ENCODE measurements at regions not wholly inside any gene's neighbourhood (a gene's known extent, or its start where the extent isn't known, plus 50 kb on each side); places are given as distances from the start of the nearest gene placed in this dataset.

DNA sequence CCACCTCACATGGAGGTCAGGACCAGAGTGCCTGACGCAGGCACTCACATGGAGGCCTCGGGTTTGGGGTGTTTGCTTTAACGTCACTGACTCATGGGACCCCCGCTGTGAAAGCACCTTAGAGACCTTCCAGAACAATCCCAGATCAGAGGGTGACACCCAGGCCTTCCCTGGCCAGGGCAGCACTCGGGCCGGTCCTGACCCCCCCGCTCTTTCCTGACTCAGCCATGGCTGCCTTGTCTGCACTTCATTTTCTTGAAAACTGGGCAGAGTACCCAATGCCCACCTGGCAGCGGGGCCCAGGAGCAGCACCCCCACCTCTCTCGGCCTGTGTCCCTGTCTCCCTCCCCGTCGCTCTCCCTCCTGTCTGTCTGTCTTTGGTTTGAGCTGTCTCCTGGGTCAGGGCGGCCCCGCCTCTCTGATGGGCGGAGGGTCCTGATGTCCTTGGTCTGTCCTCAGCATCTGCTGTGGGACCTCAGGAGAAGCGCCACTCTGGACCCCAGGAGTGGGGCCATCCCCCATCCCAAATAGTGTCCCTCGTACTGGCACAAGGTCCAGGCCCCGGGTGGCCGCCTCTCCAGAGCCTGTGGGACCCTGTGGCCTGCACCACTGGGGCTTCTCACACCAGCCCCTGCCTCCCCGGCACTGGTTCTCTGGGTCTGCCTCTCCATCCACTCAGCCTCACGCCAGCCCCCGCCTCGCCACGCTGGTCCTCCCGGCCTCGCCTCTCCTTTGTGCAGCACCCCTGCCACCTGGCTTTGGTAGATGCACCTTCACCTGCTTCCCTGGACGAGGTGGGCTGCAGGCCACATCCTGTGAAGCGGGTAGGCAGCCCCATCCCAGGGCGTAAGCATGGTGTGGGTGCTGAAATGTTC, 55.9 kb upstream of the ZNF469 start:
- Histone ChIP-seq H4K20me1 (ENCODE audit: insufficient read depth, low read length) (no peaks in the 10 kb centered on the region), H3K9me3 (ENCODE audit: insufficient read depth, low read length) (no peaks in the 10 kb centered on the region), H3K36me3 (replicated peaks; ENCODE audit: low read depth, low read length) (no peaks in the 10 kb centered on the region), H3K27ac (ENCODE audit: low read length) (no peak overlapping the region), H3K4me3 (ENCODE audit: low read length) (no peak overlapping the region), H3K4me1 (ENCODE audit: low read length) (no peaks in the 10 kb centered on the region), H3K4me2 (ENCODE audit: low read length) (no peak overlapping the region), H3K27me3 (ENCODE audit: low read depth, low read length) (no peaks in the 10 kb centered on the region), H2AFZ (ENCODE audit: low read depth, low read length) (no peak overlapping the region), H3K79me2 (ENCODE audit: low read length) (no peaks in the 10 kb centered on the region), H3K9ac (ENCODE audit: low read length) (no peak overlapping the region)
- TF ChIP-seq CTCF (IDR thresholded peaks at IDR 0.05; ENCODE audit: low read depth, low read length): no peak
- no peak for TF ChIP-seq EZH2phosphoT487 (IDR thresholded peaks at IDR 0.05; ENCODE audit: low read depth)

GRCh38 chr16:88327561-88328312, 55.0 kb upstream of the ZNF469 start:
- Histone ChIP-seq H3K9me3 (ENCODE audit: insufficient read depth, low read length) (no peaks in the 10 kb centered on the region), H3K27ac (ENCODE audit: low read length) (no peak overlapping the region), H3K4me1 (ENCODE audit: low read length) (no peaks in the 10 kb centered on the region), H3K36me3 (replicated peaks; ENCODE audit: low read depth, low read length) (no peaks in the 10 kb centered on the region), H3K27me3 (ENCODE audit: low read depth, low read length) (no peaks in the 10 kb centered on the region), H4K20me1 (ENCODE audit: insufficient read depth, low read length) (no peaks in the 10 kb centered on the region), H2AFZ (ENCODE audit: low read depth, low read length) (no peak overlapping the region), H3K4me2 (ENCODE audit: low read length) (no peak overlapping the region), H3K4me3 (ENCODE audit: low read length) (no peak overlapping the region), H3K9ac (ENCODE audit: low read length) (no peak overlapping the region), H3K79me2 (ENCODE audit: low read length) (no peaks in the 10 kb centered on the region)
- TF ChIP-seq EZH2phosphoT487 (IDR thresholded peaks at IDR 0.05; ENCODE audit: low read depth) (no peak), CTCF (IDR thresholded peaks at IDR 0.05; ENCODE audit: low read depth, low read length) (no peak)

GRCh38 chr16:88328313-88328980, 54.3 kb upstream of the ZNF469 start:
- Histone ChIP-seq H3K9ac (ENCODE audit: low read length) (no peak overlapping the region), H3K4me2 (ENCODE audit: low read length) (no peak overlapping the region), H3K79me2 (ENCODE audit: low read length) (no peaks in the 10 kb centered on the region), H3K27me3 (ENCODE audit: low read depth, low read length) (no peaks in the 10 kb centered on the region), H3K9me3 (ENCODE audit: insufficient read depth, low read length) (no peaks in the 10 kb centered on the region), H3K36me3 (replicated peaks; ENCODE audit: low read depth, low read length) (no peaks in the 10 kb centered on the region), H3K4me1 (ENCODE audit: low read length) (no peaks in the 10 kb centered on the region), H4K20me1 (ENCODE audit: insufficient read depth, low read length) (no peaks in the 10 kb centered on the region), H2AFZ (ENCODE audit: low read depth, low read length) (no peak overlapping the region), H3K4me3 (ENCODE audit: low read length) (no peak overlapping the region), H3K27ac (ENCODE audit: low read length) (no peak overlapping the region)
- TF ChIP-seq EZH2phosphoT487 (IDR thresholded peaks at IDR 0.05; ENCODE audit: low read depth) (no peak), CTCF (IDR thresholded peaks at IDR 0.05; ENCODE audit: low read depth, low read length) (no peak)
